Ectodermal cell (in vitro differentiated cells): ENCODE measurements at regions not wholly inside any gene's neighbourhood (a gene's known extent, or its start where the extent isn't known, plus 50 kb on each side); places are given as distances from the start of the nearest gene placed in this dataset.

ENCODE experiments used
- H3K27ac ChIP-seq: 2 replicates; pipeline ENCODE4 v1.7.0; 2013; ENCODE audit warnings: mild to moderate bottlenecking, low read depth, low read length; ENCODE audit not compliant: insufficient read depth, poor library complexity, severe bottlenecking
- H3K27me3 ChIP-seq: 2 replicates; pipeline ENCODE4 v1.7.0; 2013; ENCODE audit warnings: mild to moderate bottlenecking, low read length; ENCODE audit not compliant: insufficient read depth, control insufficient read depth, poor library complexity, severe bottlenecking
- H3K36me3 ChIP-seq: one replicate; pipeline ENCODE4 v1.7.0; 2013; ENCODE audit warnings: low read length; ENCODE audit not compliant: control insufficient read depth, insufficient read depth
- H3K4me1 ChIP-seq: one replicate; pipeline ENCODE4 v1.7.0; 2013; ENCODE audit warnings: low read length; ENCODE audit not compliant: control insufficient read depth, insufficient read depth
- H3K4me3 ChIP-seq: 2 replicates; pipeline ENCODE4 v1.7.0; 2013; ENCODE audit warnings: low read depth, low read length, control low read depth; ENCODE audit not compliant: insufficient read depth
- H3K9me3 ChIP-seq: 2 replicates; pipeline ENCODE4 v1.7.0; 2013; ENCODE audit warnings: mild to moderate bottlenecking, low read length, moderate library complexity; ENCODE audit not compliant: control insufficient read depth
- WGBS, 2 experiments: methylation state at CpG; one replicate each; pipeline ENCODE4 v1.1.7; 2013; ENCODE audit warnings: missing lambda C conversion rate in 2 of 2; 5-methylcytosine and 5-hydroxymethylcytosine counted together

- no peak overlapping the region for H3K27ac ChIP-seq
- no peak overlapping the region for H3K4me3 ChIP-seq
Measured at GRCh38 chr4:126686491-126686890, 946.3 kb upstream of the INTU start.

GRCh38 chr4:126687655-126688358 is 945.0 kb upstream of the INTU start:
- H3K36me3 ChIP-seq: no peaks in the 10 kb centered on the region
- WGBS, 2 experiments: 86 to 93% methylated on average over 4 to 6 of the region's 6 CpGs
- H3K4me3 ChIP-seq: no peak overlapping the region
- H3K4me1 ChIP-seq: no peaks in the 10 kb centered on the region
- H3K27me3 ChIP-seq: no peaks in the 10 kb centered on the region
- H3K9me3 ChIP-seq: no peaks in the 10 kb centered on the region
- H3K27ac ChIP-seq: no peak overlapping the region

More at GRCh38 chr4:126686491-126686890, 946.3 kb upstream of the INTU start:
- Histone ChIP-seq H3K9me3 (no peaks in the 10 kb centered on the region), H3K4me1 (no peaks in the 10 kb centered on the region), H3K27me3 (no peaks in the 10 kb centered on the region), H3K36me3 (no peaks in the 10 kb centered on the region)

DNA sequence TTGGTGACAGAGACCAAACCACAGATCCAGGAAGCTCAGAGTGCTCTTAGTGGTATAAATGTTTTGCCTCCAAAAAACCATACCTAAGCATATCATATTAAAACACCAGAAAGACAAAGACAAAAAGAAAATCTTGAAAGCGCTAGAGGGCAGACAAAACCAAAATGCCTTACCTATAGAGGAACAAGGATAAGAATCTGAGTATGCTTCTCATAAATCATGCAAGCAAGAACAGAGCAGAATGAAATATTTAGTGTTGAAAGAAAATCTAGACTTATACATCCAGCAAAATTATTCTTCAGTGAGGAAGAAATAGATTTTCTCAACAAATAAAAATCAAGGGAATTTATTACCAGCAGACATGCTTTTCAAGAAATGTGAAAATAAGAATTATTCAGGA is 941.0 kb upstream of the INTU start:
- no peak overlapping the region for H3K27ac ChIP-seq
- no peaks in the 10 kb centered on the region for H3K36me3 ChIP-seq
- no peaks in the 10 kb centered on the region for H3K27me3 ChIP-seq
- H3K9me3 ChIP-seq: no peaks in the 10 kb centered on the region
- WGBS, 2 experiments: 100% methylated on average over 1 of the region's 1 CpG; no CpG with 5 or more reads in 1 of the 2 experiments
- no peak overlapping the region for H3K4me3 ChIP-seq
- no peaks in the 10 kb centered on the region for H3K4me1 ChIP-seq

DNA sequence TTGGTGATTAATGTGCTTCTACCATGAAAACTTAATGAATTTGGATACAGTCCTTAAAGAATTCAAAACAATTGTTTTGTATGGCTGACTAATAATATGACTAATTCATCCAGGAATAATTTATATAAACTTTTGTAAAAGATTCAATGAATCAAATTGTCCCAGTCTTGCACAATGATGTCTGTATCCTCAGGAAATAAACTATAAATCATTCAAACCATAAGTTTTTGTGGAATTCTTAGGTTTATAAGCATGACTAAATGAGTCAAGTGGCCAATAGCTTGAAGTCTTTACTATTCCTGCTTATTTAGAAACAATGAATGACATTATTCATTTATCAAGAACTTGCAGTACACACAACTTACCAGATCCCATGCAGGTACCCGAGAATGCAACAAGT is 935.0 kb upstream of the INTU start:
- Histone ChIP-seq H3K27me3 (no peaks in the 10 kb centered on the region), H3K36me3 (no peaks in the 10 kb centered on the region), H3K9me3 (no peaks in the 10 kb centered on the region), H3K4me3 (no peak overlapping the region), H3K27ac (no peak overlapping the region), H3K4me1 (no peaks in the 10 kb centered on the region)
- 100% methylated on average over 1 of the region's 1 CpG; no CpG with 5 or more reads in 1 of the 2 experiments for WGBS, 2 experiments

- Histone ChIP-seq H3K27ac (no peak overlapping the region), H3K4me1 (no peaks in the 10 kb centered on the region), H3K4me3 (no peak overlapping the region), H3K27me3 (no peaks in the 10 kb centered on the region), H3K9me3 (no peaks in the 10 kb centered on the region), H3K36me3 (no peaks in the 10 kb centered on the region)
- WGBS, 2 experiments: 98% methylated on average over 2 of the region's 3 CpGs
Measured at GRCh38 chr4:126698224-126698623, 934.5 kb upstream of the INTU start.

- no peaks in the 10 kb centered on the region for H3K36me3 ChIP-seq
- H3K9me3 ChIP-seq: no peaks in the 10 kb centered on the region
- H3K4me1 ChIP-seq: no peaks in the 10 kb centered on the region
- no peak overlapping the region for H3K27ac ChIP-seq
- no peak overlapping the region for H3K4me3 ChIP-seq
- no peaks in the 10 kb centered on the region for H3K27me3 ChIP-seq
- 89 to 97% methylated on average over 2 of the region's 2 CpGs for WGBS, 2 experiments
Measured at GRCh38 chr4:126701756-126702155, 931.0 kb upstream of the INTU start.

GRCh38 chr4:126702747-126703146 is 930.0 kb upstream of the INTU start:
- WGBS, 2 experiments: 80 to 81% methylated on average over 1 of the region's 1 CpG
- Histone ChIP-seq H3K27me3 (no peaks in the 10 kb centered on the region), H3K27ac (no peak overlapping the region)

GRCh38 chr4:126705266-126705665 is 927.5 kb upstream of the INTU start:
- Histone ChIP-seq H3K4me1 (no peaks in the 10 kb centered on the region), H3K4me3 (no peak overlapping the region), H3K9me3 (no peaks in the 10 kb centered on the region), H3K27me3 (no peaks in the 10 kb centered on the region), H3K36me3 (no peaks in the 10 kb centered on the region), H3K27ac (no peak overlapping the region)
- WGBS, 2 experiments: 84 to 96% methylated on average over 2 to 3 of the region's 3 CpGs

More at GRCh38 chr4:126702747-126703146, 930.0 kb upstream of the INTU start:
- Histone ChIP-seq H3K9me3 (no peaks in the 10 kb centered on the region), H3K4me1 (no peaks in the 10 kb centered on the region), H3K36me3 (no peaks in the 10 kb centered on the region), H3K4me3 (no peak overlapping the region)

- Histone ChIP-seq H3K4me3 (no peak overlapping the region), H3K36me3 (no peaks in the 10 kb centered on the region), H3K9me3 (no peaks in the 10 kb centered on the region), H3K27ac (no peak overlapping the region), H3K4me1 (no peaks in the 10 kb centered on the region), H3K27me3 (no peaks in the 10 kb centered on the region)
- WGBS, 2 experiments: 88 to 94% methylated on average over 2 of the region's 2 CpGs
Measured at GRCh38 chr4:126708716-126709115, 924.0 kb upstream of the INTU start.

GRCh38 chr4:126710935-126711334 is 921.8 kb upstream of the INTU start:
- Histone ChIP-seq H3K4me1 (no peaks in the 10 kb centered on the region), H3K36me3 (no peaks in the 10 kb centered on the region), H3K4me3 (no peak overlapping the region), H3K9me3 (no peaks in the 10 kb centered on the region), H3K27ac (no peak overlapping the region), H3K27me3 (no peaks in the 10 kb centered on the region)

DNA sequence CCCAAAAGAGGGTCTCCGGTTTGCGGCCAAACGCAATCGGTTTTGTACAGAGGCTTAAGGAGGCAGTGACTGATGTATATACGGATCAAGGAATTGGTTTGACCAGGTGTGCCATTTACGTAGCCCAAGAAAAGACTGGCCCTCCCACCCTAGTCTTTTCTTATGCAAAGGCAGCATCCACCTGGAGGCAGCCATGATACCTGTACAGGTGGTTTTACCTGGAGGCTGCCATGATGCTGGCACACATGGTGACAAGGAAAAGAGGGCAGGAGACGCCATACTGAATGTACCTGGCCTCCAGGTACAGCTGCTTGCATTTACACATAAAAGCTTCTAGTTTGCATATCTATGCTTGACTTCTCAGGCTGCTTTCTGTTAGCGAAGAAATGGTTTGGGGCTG is 917.7 kb upstream of the INTU start:
- no peaks in the 10 kb centered on the region for H3K4me1 ChIP-seq
- H3K27ac ChIP-seq: no peak overlapping the region
- H3K9me3 ChIP-seq: no peaks in the 10 kb centered on the region
- H3K4me3 ChIP-seq: no peak overlapping the region
- WGBS, 2 experiments: 89 to 91% methylated on average over 8 of the region's 8 CpGs
- H3K27me3 ChIP-seq: no peaks in the 10 kb centered on the region
- H3K36me3 ChIP-seq: no peaks in the 10 kb centered on the region
